ENCODE measurements at regions not wholly inside any gene's neighbourhood (a gene's known extent, or its start where the extent isn't known, plus 50 kb on each side); places are given as distances from the start of the nearest gene placed in this dataset.

DNA sequence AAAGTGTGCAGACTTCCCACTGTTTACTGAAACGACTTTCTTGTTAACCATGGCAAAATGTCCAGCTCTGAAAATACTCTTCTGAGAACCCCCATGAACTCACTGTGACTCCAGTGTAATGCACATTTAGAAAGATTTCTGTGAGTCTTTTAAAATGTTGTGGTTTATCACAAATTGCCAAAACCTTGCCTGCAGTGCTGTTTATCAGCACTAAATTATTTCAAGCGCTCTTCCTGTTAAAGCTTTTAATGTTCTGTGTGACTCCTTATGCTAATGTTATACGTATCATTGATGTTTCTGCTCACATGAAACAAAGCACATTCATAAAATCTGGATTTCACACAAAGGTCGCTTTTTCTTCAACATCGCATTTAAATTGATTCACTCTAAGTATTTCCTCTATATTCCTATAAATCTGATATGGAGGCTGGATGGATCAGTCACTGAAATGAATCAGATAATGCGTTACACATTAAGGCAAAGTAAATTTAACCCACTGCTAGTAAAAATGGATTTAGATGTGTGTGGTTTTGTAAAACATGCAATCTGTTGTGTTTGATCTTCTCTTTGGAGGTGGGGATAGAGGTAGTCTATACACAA lies 521.2 kb downstream of the NYAP2 start:
- BruUV-seq (replicated peaks), result no TSS peak
- POLR2A ChIA-PET, result no interaction called here

DNA sequence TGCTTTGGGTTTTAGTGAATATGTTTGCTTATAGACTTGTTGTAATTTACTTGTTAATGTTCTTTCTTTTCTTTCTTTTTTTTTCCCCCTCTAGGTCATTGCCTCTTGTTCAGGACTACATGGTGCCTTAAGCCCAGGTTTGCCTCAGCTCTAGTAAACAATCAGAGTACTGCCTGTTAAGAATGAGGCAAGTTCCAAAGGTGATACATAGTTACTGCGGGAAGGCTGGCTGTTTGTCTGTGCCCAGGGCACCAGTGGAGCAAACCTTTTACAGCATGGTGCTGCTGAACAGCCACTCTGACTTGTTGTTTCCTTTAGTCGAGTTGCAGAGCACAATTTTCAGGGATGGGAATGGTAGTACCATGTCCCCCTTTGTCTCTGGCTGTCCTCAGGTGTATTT lies 517.2 kb downstream of the NYAP2 start:
- in situ Hi-C loops (cut with HindIII; ENCODE audit: low pct_unique_long_range_greater_than_20kb, low sequenced_read_pairs), result no loop called here
- TF ChIP-seq, protein P1, sequence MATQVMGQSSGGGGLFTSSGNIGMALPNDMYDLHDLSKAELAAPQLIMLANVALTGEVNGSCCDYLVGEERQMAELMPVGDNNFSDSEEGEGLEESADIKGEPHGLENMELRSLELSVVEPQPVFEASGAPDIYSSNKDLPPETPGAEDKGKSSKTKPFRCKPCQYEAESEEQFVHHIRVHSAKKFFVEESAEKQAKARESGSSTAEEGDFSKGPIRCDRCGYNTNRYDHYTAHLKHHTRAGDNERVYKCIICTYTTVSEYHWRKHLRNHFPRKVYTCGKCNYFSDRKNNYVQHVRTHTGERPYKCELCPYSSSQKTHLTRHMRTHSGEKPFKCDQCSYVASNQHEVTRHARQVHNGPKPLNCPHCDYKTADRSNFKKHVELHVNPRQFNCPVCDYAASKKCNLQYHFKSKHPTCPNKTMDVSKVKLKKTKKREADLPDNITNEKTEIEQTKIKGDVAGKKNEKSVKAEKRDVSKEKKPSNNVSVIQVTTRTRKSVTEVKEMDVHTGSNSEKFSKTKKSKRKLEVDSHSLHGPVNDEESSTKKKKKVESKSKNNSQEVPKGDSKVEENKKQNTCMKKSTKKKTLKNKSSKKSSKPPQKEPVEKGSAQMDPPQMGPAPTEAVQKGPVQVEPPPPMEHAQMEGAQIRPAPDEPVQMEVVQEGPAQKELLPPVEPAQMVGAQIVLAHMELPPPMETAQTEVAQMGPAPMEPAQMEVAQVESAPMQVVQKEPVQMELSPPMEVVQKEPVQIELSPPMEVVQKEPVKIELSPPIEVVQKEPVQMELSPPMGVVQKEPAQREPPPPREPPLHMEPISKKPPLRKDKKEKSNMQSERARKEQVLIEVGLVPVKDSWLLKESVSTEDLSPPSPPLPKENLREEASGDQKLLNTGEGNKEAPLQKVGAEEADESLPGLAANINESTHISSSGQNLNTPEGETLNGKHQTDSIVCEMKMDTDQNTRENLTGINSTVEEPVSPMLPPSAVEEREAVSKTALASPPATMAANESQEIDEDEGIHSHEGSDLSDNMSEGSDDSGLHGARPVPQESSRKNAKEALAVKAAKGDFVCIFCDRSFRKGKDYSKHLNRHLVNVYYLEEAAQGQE (IDR thresholded peaks at IDR 0.05; ENCODE audit: insufficient read depth in 1 of 2, low read depth in 2 of 2, low read length in 1 of 2), result no peak
- TF ChIP-seq TCF7L2 (IDR thresholded peaks at IDR 0.05; ENCODE audit: low read depth, low read length), result no peak
- H3K27ac ChIP-seq (ENCODE audit: low read length), result no peak overlapping the region
- no peaks in the 10 kb centered on the region for H3K36me3 ChIP-seq (ENCODE audit: control insufficient read depth, insufficient read depth, low read length)
- peaks cover 3% of the 10 kb centered on the region; the same call in 1 of the 2 replicates for H3K9me3 ChIP-seq (ENCODE audit: control insufficient read depth, insufficient read depth, low read depth, low read length)
- intact Hi-C loops (cut with micrococcal nuclease; ENCODE audit: unreplicated experiment), result no loop called here
- CTCF ChIA-PET, result no interaction called here
- no peak for ATAC-seq
- DNase-seq (ENCODE audit: low read depth, low spot score), result no peak
- H3K4me1 ChIP-seq (ENCODE audit: control insufficient read depth, insufficient read depth, low read length), result no peaks in the 10 kb centered on the region
- H3K27me3 ChIP-seq (ENCODE audit: control insufficient read depth, insufficient read depth, low read length), result no peaks in the 10 kb centered on the region
- BruUV-seq (replicated peaks), result no TSS peak
- POLR2A ChIA-PET, result no interaction called here
- no peak overlapping the region for H3K4me3 ChIP-seq (ENCODE audit: low read depth in 2 of 2, low read length in 2 of 2)

More for the DNA sequence above, 521.2 kb downstream of the NYAP2 start:
- in situ Hi-C loops (cut with HindIII; ENCODE audit: low pct_unique_long_range_greater_than_20kb, low sequenced_read_pairs) (no loop called here), intact Hi-C loops (cut with micrococcal nuclease; ENCODE audit: unreplicated experiment) (no loop called here)
- H3K4me3 ChIP-seq (ENCODE audit: low read depth in 2 of 2, low read length in 2 of 2), result no peak overlapping the region
- H3K36me3 ChIP-seq (ENCODE audit: control insufficient read depth, insufficient read depth, low read length), result no peaks in the 10 kb centered on the region
- TF ChIP-seq SIN3A (IDR thresholded peaks at IDR 0.05; ENCODE audit: borderline replicate concordance, insufficient read depth, low read depth, low read length), result no peak
- TF ChIP-seq, protein P2, sequence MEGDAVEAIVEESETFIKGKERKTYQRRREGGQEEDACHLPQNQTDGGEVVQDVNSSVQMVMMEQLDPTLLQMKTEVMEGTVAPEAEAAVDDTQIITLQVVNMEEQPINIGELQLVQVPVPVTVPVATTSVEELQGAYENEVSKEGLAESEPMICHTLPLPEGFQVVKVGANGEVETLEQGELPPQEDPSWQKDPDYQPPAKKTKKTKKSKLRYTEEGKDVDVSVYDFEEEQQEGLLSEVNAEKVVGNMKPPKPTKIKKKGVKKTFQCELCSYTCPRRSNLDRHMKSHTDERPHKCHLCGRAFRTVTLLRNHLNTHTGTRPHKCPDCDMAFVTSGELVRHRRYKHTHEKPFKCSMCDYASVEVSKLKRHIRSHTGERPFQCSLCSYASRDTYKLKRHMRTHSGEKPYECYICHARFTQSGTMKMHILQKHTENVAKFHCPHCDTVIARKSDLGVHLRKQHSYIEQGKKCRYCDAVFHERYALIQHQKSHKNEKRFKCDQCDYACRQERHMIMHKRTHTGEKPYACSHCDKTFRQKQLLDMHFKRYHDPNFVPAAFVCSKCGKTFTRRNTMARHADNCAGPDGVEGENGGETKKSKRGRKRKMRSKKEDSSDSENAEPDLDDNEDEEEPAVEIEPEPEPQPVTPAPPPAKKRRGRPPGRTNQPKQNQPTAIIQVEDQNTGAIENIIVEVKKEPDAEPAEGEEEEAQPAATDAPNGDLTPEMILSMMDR (IDR thresholded peaks at IDR 0.05), result no peak
- no peak for TF ChIP-seq TCF7L2 (IDR thresholded peaks at IDR 0.05; ENCODE audit: low read depth, low read length)
- TF ChIP-seq, protein P1 (IDR thresholded peaks at IDR 0.05; ENCODE audit: insufficient read depth in 1 of 2, low read depth in 2 of 2, low read length in 1 of 2), result no peak
- TF ChIP-seq POLR2AphosphoS5 (IDR thresholded peaks at IDR 0.05; ENCODE audit: low read depth, low read length), result no peak
- ATAC-seq (no peak), DNase-seq (ENCODE audit: low read depth, low spot score) (no peak)
- no peaks in the 10 kb centered on the region for H3K4me1 ChIP-seq (ENCODE audit: control insufficient read depth, insufficient read depth, low read length)
- H3K27me3 ChIP-seq (ENCODE audit: control insufficient read depth, insufficient read depth, low read length), result no peaks in the 10 kb centered on the region
- CTCF ChIA-PET, result no interaction called here
- peaks cover 3% of the 10 kb centered on the region; the same call in 1 of the 2 replicates for H3K9me3 ChIP-seq (ENCODE audit: control insufficient read depth, insufficient read depth, low read depth, low read length)
- H3K27ac ChIP-seq (ENCODE audit: low read length), result no peak overlapping the region

All from Panc1 (cell line).